Nucleus accumbens (tissue), 56 donors: ENCODE measurements at regions not wholly inside any gene's neighbourhood (a gene's known extent, or its start where the extent isn't known, plus 50 kb on each side); places are given as distances from the start of the nearest gene placed in this dataset.
"Not testable (repeated sequence)": the region's sequence is repeated elsewhere in the genome, so short reads cannot be mapped to it uniquely, and the experiment has no call there.

Experiments used
- DNase-seq, 56 donors: peaks; one replicate each; lab custom pipeline; 2025; lab: John Stamatoyannopoulos, UW

GRCh38 chr5:21615195-21615765, 1237.9 kb downstream of the CDH12 start:
- no peak for DNase-seq

- no peak for DNase-seq
Observed at GRCh38 chr5:21613971-21614488, 1239.1 kb downstream of the CDH12 start.

- DNase-seq, result no peak
Observed at GRCh38 chr5:21603796-21604195, 1249.3 kb downstream of the CDH12 start.

GRCh38 chr5:21594566-21594965, 1258.6 kb downstream of the CDH12 start:
- no peak for DNase-seq

- no peak for DNase-seq
Observed at GRCh38 chr5:21593261-21593660, 1259.9 kb downstream of the CDH12 start.

DNA sequence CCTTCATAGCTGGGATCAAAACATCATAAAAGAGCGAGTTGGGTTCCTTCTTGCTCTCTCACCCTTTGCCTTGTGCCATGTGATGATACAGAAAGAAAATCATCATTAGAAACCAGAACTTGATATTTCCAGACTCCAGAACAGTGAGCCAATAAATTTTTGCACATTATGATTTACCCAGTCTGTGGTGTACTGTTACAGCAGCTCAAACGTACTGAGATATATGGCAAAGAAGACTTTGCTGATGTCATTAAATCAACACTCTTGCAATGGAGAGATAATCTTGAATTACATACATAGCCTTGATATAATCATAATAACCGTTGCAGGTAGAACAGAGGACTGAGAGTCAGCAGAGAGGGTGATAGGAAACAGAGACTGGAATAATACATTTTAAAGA, 1271.6 kb downstream of the CDH12 start:
- no peak for DNase-seq

- DNase-seq, result no peak
Observed at GRCh38 chr5:21574961-21575360, 1278.2 kb downstream of the CDH12 start.

DNA sequence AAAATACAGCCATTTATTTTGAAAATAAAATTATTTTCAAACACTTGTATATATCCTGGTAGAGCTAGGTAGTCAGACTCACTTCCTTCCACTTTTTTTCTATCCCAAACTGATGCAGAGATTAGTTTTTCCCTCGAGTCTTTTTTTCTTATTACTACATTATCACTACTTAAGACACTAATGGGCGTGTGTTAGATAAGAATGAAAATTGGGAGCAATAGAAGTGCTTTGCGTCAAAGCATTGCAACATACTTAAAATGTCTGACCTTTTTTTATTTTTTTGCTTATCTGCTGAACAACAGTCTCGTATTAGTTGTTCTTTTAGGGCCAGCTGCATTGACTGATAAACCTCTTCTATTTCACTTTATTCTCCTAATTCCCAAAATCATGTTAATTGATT, 1278.7 kb downstream of the CDH12 start:
- DNase-seq, result no peak

DNA sequence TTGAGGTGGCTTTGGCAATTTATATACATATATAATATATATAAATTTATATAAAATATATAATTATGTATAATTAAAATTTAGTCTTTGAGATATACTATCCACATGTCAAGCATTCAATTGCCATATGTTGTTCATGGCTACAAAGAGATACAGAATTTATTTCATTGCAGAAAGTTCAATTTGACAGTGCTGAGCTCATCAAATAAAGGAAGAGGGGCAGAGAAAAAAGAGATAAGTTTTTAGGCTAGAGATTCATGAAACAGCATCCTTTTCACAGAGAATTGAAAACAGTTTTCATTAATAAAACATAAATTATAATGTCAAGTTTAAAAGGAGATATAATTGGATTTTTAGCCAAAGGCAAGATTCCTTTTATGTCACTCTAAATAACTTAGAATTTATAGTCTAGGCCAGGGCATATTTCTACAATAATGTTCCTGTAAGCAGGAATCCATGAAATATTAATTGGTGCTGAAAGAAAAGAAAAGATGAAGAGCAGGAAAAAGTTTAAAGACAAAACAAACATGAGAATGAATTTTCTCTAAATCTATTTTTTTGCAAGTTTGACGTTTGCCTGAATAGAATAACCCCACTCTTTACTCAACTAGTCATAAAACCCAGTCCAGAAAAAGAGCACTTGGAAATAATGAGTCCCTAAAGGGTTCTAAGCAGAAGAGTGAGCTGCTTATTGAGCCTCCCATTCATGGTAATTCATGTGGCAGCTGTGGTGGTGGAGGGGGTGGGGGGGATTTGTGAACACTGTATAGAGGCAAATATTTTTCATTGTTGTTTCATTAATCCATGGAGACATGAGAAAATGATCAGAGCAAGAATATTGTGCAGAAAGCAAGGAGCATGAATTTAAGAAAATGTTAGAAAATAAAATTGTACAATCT, 1279.5 kb downstream of the CDH12 start:
- DNase-seq, result peak in 1 of 56 donors; percentile 6

DNA sequence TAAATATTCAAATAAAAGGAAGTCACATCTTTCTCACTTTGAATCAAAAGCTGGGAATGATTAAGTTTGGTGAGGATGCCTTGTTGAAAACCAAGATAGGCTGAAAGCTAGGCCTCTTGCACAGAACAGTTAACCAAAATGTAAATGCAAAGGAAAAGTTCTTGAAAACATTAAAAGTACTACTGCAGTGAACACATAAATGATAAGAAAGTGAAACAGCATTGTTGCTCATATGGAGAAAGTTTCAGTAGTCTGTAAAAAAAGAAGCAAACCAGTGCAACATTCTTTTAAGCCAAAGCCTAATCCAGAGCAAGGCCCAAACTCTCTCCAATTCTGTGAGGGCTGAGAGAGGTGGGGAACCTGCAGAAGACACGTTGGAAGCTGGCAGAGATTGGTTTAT, 1281.9 kb downstream of the CDH12 start:
- not testable (repeated sequence) for DNase-seq

DNA sequence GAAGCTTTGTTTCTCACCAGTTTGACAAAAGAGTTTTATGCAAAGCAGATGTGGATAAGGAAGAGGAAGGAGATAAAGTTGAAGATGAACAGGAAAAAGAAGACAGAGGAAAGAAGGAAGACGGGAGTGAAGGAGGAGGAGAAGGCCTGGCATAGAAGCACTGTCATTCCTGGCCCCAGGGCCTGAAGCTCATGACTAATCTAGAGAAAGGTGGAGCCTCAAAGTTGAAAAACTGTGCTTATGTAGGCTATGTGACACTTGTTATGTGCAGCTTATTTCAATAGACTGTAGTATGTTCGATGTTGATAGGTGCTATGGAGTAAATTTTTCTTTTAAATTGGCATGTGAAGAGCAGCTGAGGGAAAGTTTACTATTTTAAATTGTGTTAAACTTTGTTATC, 1294.0 kb downstream of the CDH12 start:
- not testable (repeated sequence) for DNase-seq

- DNase-seq, result not testable (repeated sequence)
Observed at GRCh38 chr5:21552263-21552662, 1300.9 kb downstream of the CDH12 start.

DNA sequence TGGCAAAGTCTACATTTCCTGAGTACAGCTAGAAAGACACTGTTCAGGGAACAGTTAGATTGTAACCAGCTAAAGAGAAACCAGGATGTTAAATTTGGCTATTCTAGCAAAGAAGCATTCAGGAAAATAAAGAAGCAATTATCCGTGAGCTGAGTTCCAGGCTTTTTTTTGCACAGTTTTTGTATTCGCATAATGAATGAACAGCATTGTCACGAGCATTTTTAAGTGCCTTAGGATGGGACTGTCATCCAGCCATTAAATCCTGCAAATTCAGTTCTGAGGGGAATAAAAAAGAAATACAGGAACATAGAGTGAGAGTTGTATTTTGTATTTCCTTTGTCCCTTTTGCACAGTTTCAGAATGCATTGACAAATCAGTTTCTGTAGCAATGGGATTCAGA, 1302.2 kb downstream of the CDH12 start:
- DNase-seq, result peak in 3 of 56 donors; percentile 2 to 37 (median 6)

GRCh38 chr5:21547656-21548055, 1305.5 kb downstream of the CDH12 start:
- DNase-seq, result not testable (repeated sequence)

- DNase-seq, result not testable (repeated sequence)
Observed at GRCh38 chr5:21535114-21535513, 1318.0 kb downstream of the CDH12 start.

GRCh38 chr5:21521157-21521556, 1332.0 kb downstream of the CDH12 start:
- DNase-seq, result not testable (repeated sequence)

DNA sequence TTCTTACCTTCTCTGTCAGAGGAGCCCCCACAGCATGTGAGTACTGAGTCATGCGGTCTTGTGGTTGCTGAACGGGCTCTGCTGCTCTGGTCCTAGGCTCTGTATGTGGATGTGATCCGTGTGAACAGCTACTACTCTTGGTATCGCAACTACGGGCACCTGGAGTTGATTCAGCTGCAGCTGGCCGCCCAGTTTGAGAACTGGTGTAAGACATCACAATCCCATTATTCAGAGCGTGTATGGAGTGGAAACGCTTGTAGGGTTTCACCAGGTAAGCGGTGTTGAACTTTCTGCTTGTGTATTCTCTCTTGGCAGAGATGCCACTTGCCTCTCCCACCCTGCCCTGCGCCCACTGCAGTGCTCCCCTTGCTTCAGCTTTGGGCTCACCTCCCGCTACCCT, 1356.2 kb downstream of the CDH12 start:
- not testable (repeated sequence) for DNase-seq

DNA sequence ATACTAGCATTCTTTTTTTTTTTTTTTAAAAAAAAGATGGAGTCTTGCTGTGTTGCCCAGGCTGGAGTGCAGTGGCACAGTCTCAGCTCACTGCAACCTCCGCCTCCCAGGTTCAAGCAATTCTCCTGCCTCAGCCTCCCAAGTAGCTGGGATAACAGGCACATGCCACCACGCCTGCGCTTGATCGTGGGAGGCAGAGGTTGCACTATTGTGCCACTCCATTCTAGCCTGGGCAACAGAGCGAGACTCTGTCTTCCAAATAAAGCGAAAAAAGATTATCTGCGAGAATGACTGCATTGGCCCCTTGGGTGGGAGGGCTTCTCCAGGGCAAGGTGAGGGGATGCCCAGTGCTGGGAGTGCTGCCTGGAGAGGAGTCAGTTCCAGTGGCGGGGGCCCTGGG, 1357.1 kb downstream of the CDH12 start:
- DNase-seq, result not testable (repeated sequence)

DNA sequence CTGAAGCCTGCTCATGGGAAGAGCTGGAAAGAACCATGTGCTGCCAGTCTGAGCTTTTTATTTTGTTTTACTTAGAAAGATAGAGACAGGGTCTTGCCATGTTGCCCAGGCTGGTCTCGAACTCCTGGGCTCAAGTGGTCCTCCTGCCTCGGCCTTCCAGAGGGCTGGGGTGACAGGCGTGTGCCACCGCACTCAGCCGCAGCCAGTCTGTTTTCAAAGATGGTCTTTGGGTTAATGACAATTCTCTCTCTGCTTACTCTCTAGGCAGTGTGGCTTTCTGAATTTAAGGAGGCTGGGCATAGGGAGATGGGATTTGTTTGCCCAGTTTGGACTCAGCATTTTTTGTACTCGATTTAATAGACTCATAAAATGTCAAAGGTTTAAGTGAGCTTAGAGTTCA, 1357.9 kb downstream of the CDH12 start:
- not testable (repeated sequence) for DNase-seq

GRCh38 chr5:21494033-21494432, 1359.1 kb downstream of the CDH12 start:
- not testable (repeated sequence) for DNase-seq

- not testable (repeated sequence) for DNase-seq
Observed at GRCh38 chr5:21491182-21491581, 1362.0 kb downstream of the CDH12 start.

GRCh38 chr5:21488828-21489227, 1364.3 kb downstream of the CDH12 start:
- not testable (repeated sequence) for DNase-seq
